A549 (cell line): ENCODE measurements at regions not wholly inside any gene's neighbourhood (a gene's known extent, or its start where the extent isn't known, plus 50 kb on each side); places are given as distances from the start of the nearest gene placed in this dataset.

Experiments
- EP300 ChIP-seq, 2 experiments: fragments of >200 bp; sonication (Bioruptor Twin); formaldehyde crosslinking; IDR thresholded peaks; 2 replicates in 1 of 2; 3 replicates in 1 of 2; pipeline ENCODE4 v1.6.1; 2016 to 2017
- HOXA7 ChIP-seq: fragments of 250-450 bp; sonication (Bioruptor Pico); IDR thresholded peaks from 2 replicates; pipeline ENCODE4 v1.5.0; 2020; ENCODE audit warnings: mild to moderate bottlenecking, moderate library complexity
- MAFK ChIP-seq: fragments of 450-650 bp; IDR thresholded peaks from 2 replicates; pipeline ENCODE4 v1.6.1; 2014; ENCODE audit not compliant: partially characterized antibody
- MAX ChIP-seq: IDR thresholded peaks from 2 replicates; pipeline ENCODE4 v1.6.1; 2012
- MYC ChIP-seq: IDR thresholded peaks from 2 replicates; pipeline ENCODE4 v1.6.1; 2012; ENCODE audit warnings: mild to moderate bottlenecking, inconsistent platforms, low read length, improper control_type of control experiment, borderline replicate concordance
- POLR2A ChIP-seq: IDR thresholded peaks from 2 replicates; pipeline ENCODE4 v1.6.1; 2012; ENCODE audit warnings: mild to moderate bottlenecking, low read length
- RCOR1 ChIP-seq: fragments of 150-350 bp; IDR thresholded peaks from 2 replicates; pipeline ENCODE4 v1.6.1; 2014; ENCODE audit warnings: antibody characterized with exemption, low read length, low read depth
- REST ChIP-seq: fragments of 200-600 bp; sonication (generic); IDR thresholded peaks from 2 replicates; pipeline ENCODE4 v1.6.1; 2016; ENCODE audit warnings: antibody characterized with exemption, mild to moderate bottlenecking, moderate library complexity
- RNF2 ChIP-seq: fragments of 200-600 bp; sonication (generic); IDR thresholded peaks from 2 replicates; pipeline ENCODE4 v1.6.1; 2016; ENCODE audit warnings: low read depth, mild to moderate bottlenecking, antibody characterized with exemption, moderate library complexity, borderline replicate concordance
- SMC3 ChIP-seq: fragments of >200 bp; sonication (Bioruptor Twin); formaldehyde crosslinking; IDR thresholded peaks from 3 replicates; pipeline ENCODE4 v1.6.1; 2018; ENCODE audit warnings: inconsistent platforms
- TP53 ChIP-seq: fragments of 250-450 bp; sonication (Bioruptor Pico); IDR thresholded peaks from 2 replicates; pipeline ENCODE4 v1.5.0; 2021; ENCODE audit warnings: mild to moderate bottlenecking, moderate library complexity
- TF ChIP-seq, protein P1 (sequence below): fragments of >200 bp; sonication (Bioruptor Twin); formaldehyde crosslinking; IDR thresholded peaks from 3 replicates; pipeline ENCODE4 v1.5.1; 2016

DNA sequence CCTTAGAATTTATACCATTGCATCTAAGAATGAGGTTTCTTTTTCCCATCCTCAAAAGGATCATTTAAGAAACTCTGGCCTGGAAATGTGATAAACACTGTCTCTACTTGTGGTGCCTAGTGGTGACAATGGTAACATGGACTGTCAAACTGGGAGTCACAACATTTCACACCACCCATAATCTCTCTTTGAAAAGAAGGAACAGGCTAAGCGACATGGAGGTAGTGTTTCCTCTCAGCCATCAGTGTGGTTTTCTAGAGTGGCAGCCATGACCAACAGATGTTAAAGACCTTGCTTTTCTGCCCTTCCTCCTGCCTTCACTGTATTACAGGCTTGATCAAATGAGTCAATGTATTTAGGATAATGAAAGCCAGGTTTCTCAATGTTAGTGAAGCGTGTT lies 283.1 kb upstream of the STAC start:
- TF ChIP-seq REST (no peak), SMC3 (no peak), TP53 (CRISPR knock-in tag) (no peak), POLR2A (no peak), RCOR1 (no peak), RNF2 (no peak), HOXA7 (no peak), MAX (no peak), MYC (no peak), MAFK (no peak), EP300 (IDR thresholded peaks at IDR 0.05) (no peak)
- TF ChIP-seq, protein P1, sequence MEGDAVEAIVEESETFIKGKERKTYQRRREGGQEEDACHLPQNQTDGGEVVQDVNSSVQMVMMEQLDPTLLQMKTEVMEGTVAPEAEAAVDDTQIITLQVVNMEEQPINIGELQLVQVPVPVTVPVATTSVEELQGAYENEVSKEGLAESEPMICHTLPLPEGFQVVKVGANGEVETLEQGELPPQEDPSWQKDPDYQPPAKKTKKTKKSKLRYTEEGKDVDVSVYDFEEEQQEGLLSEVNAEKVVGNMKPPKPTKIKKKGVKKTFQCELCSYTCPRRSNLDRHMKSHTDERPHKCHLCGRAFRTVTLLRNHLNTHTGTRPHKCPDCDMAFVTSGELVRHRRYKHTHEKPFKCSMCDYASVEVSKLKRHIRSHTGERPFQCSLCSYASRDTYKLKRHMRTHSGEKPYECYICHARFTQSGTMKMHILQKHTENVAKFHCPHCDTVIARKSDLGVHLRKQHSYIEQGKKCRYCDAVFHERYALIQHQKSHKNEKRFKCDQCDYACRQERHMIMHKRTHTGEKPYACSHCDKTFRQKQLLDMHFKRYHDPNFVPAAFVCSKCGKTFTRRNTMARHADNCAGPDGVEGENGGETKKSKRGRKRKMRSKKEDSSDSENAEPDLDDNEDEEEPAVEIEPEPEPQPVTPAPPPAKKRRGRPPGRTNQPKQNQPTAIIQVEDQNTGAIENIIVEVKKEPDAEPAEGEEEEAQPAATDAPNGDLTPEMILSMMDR: no peak
